GM21526 (cell line): ENCODE measurements at regions not wholly inside any gene's neighbourhood (a gene's known extent, or its start where the extent isn't known, plus 50 kb on each side); places are given as distances from the start of the nearest gene placed in this dataset.

Experiments
- ATAC-seq: cut with Tn5 transposase; IDR thresholded peaks from one replicate; pipeline ENCODE4 v1.9.1; 2021; ENCODE audit warnings: moderate library complexity; ENCODE audit not compliant: unreplicated experiment, low FRiP score

- ATAC-seq: no peak
These were observed 286.5 kb upstream of the CRIM1 start for GRCh38 chr2:36069074-36069473.

- ATAC-seq: no peak
These were observed 287.5 kb upstream of the CRIM1 start for GRCh38 chr2:36068086-36068485.

- no peak for ATAC-seq
These were observed 295.4 kb upstream of the CRIM1 start for GRCh38 chr2:36060133-36060532.

- ATAC-seq: peak; percentile 100
These were observed 295.9 kb upstream of the CRIM1 start for GRCh38 chr2:36059691-36060090.

- no peak for ATAC-seq
These were observed 296.6 kb upstream of the CRIM1 start for GRCh38 chr2:36058953-36059352.

GRCh38 chr2:36058076-36058475 lies 297.5 kb upstream of the CRIM1 start:
- no peak for ATAC-seq

GRCh38 chr2:36052819-36053218 lies 302.8 kb upstream of the CRIM1 start:
- no peak for ATAC-seq

- no peak for ATAC-seq
These were observed 311.2 kb upstream of the CRIM1 start for GRCh38 chr2:36044411-36044810.

GRCh38 chr2:36035137-36035536 lies 320.4 kb upstream of the CRIM1 start:
- no peak for ATAC-seq

GRCh38 chr2:36032046-36032445 lies 323.5 kb upstream of the CRIM1 start:
- ATAC-seq: no peak

- ATAC-seq: no peak
These were observed 324.1 kb upstream of the CRIM1 start for GRCh38 chr2:36031471-36031870.

- ATAC-seq: no peak
These were observed 328.0 kb upstream of the CRIM1 start for GRCh38 chr2:36027616-36028015.

- no peak for ATAC-seq
These were observed 342.5 kb upstream of the CRIM1 start for GRCh38 chr2:36013064-36013463.

- ATAC-seq: no peak
These were observed 349.1 kb upstream of the CRIM1 start for GRCh38 chr2:36006444-36006843.

- ATAC-seq: no peak
These were observed 352.6 kb upstream of the CRIM1 start for GRCh38 chr2:36002941-36003340.

GRCh38 chr2:35997488-35997887 lies 358.1 kb upstream of the CRIM1 start:
- no peak for ATAC-seq

- no peak for ATAC-seq
These were observed 366.1 kb upstream of the CRIM1 start for GRCh38 chr2:35989503-35989902.

- no peak for ATAC-seq
These were observed 366.5 kb upstream of the CRIM1 start for GRCh38 chr2:35989040-35989439.

GRCh38 chr2:35986871-35987270 lies 368.7 kb upstream of the CRIM1 start:
- no peak for ATAC-seq

- ATAC-seq: peak; percentile 96
These were observed 377.4 kb upstream of the CRIM1 start for GRCh38 chr2:35978218-35978617.

GRCh38 chr2:35976611-35977010 lies 379.0 kb upstream of the CRIM1 start:
- ATAC-seq: no peak

- no peak for ATAC-seq
These were observed 381.8 kb upstream of the CRIM1 start for GRCh38 chr2:35973737-35974132.

- ATAC-seq: peak; percentile 75
These were observed 382.3 kb upstream of the CRIM1 start for GRCh38 chr2:35973132-35973736.
